H1 (cell line): ENCODE measurements at regions not wholly inside any gene's neighbourhood (a gene's known extent, or its start where the extent isn't known, plus 50 kb on each side); places are given as distances from the start of the nearest gene placed in this dataset.

Experiments
- POLR2A ChIP-seq, 2 experiments: IDR thresholded peaks; 1 replicate in 1 of 2; 2 replicates in 1 of 2; pipeline ENCODE4 v1.6.1; 2011; ENCODE audit warnings: low read depth in 2 of 2, low read length in 2 of 2, mild to moderate bottlenecking in 2 of 2; ENCODE audit errors: control extremely low read depth in 1 of 2
- POLR2AphosphoS5 ChIP-seq: IDR thresholded peaks from 2 replicates; pipeline ENCODE4 v1.6.1; 2011; ENCODE audit warnings: low read depth, low read length
- RXRA ChIP-seq: IDR thresholded peaks from 2 replicates; pipeline ENCODE4 v1.6.1; 2011; ENCODE audit warnings: low read depth, mild to moderate bottlenecking, low read length, moderate library complexity; ENCODE audit not compliant: insufficient read depth
- SP4 ChIP-seq: IDR thresholded peaks from 2 replicates; pipeline ENCODE4 v1.6.1; 2012; ENCODE audit warnings: low read length, inconsistent platforms

- TF ChIP-seq POLR2AphosphoS5 (no peak), POLR2A (IDR thresholded peaks at IDR 0.05; ENCODE audit: control extremely low read depth in 1 of 2, low read depth in 2 of 2, low read length in 2 of 2) (no peak), SP4 (no peak), RXRA (no peak)
These were observed 364.0 kb downstream of the CNTN6 start for GRCh38 chr3:1456781-1457311.
